Kidney epithelial cell (primary cell): ENCODE measurements at regions not wholly inside any gene's neighbourhood (a gene's known extent, or its start where the extent isn't known, plus 50 kb on each side); places are given as distances from the start of the nearest gene placed in this dataset.

Experiments
- DNase-seq: peaks from one replicate; pipeline ENCODE4 v3.0.0-alpha.2; 2010; ENCODE audit warnings: low read depth
- H3K27me3 ChIP-seq: 2 replicates; pipeline ENCODE4 v1.6.0; 2011; ENCODE audit warnings: low read length; ENCODE audit not compliant: control insufficient read depth, insufficient read depth
- H3K36me3 ChIP-seq: 2 replicates; pipeline ENCODE4 v1.5.1; 2011; ENCODE audit warnings: low read length; ENCODE audit not compliant: control insufficient read depth, insufficient read depth
- H3K4me3 ChIP-seq: 2 replicates; pipeline ENCODE4 v1.5.1; 2011; ENCODE audit warnings: low read depth, mild to moderate bottlenecking, control low read depth, low read length
- TF ChIP-seq, protein P1 (sequence below): IDR thresholded peaks from 2 replicates; pipeline ENCODE4 v1.5.1; 2011; ENCODE audit warnings: mild to moderate bottlenecking, moderate library complexity, low read length, control low read depth, inconsistent platforms; ENCODE audit not compliant: insufficient read depth, poor library complexity, severe bottlenecking

DNA sequence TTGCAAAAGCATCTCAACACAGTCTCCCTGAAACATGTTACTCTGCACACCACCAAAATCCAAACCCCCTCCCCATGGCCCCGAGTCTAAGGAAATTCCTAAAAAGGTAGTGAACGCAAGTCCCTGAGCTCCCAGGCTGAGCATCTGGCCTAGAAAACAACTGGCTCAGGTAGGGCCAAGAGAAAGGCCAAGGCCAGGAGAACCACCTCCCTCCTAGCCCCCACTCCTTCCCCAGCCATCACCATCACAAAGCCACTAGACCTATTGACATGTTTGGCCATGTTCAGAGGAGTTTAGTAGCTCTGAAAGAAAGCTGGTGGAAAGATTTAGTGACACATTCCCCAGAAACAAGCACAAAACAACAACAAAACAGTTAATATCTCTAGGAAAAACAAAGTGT, 220.0 kb upstream of the PSMD7 start:
- Histone ChIP-seq H3K4me3 (no peak overlapping the region), H3K27me3 (no peaks in the 10 kb centered on the region), H3K36me3 (no peaks in the 10 kb centered on the region)
- DNase-seq = no peak
- TF ChIP-seq, protein P1, sequence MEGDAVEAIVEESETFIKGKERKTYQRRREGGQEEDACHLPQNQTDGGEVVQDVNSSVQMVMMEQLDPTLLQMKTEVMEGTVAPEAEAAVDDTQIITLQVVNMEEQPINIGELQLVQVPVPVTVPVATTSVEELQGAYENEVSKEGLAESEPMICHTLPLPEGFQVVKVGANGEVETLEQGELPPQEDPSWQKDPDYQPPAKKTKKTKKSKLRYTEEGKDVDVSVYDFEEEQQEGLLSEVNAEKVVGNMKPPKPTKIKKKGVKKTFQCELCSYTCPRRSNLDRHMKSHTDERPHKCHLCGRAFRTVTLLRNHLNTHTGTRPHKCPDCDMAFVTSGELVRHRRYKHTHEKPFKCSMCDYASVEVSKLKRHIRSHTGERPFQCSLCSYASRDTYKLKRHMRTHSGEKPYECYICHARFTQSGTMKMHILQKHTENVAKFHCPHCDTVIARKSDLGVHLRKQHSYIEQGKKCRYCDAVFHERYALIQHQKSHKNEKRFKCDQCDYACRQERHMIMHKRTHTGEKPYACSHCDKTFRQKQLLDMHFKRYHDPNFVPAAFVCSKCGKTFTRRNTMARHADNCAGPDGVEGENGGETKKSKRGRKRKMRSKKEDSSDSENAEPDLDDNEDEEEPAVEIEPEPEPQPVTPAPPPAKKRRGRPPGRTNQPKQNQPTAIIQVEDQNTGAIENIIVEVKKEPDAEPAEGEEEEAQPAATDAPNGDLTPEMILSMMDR = no peak

DNA sequence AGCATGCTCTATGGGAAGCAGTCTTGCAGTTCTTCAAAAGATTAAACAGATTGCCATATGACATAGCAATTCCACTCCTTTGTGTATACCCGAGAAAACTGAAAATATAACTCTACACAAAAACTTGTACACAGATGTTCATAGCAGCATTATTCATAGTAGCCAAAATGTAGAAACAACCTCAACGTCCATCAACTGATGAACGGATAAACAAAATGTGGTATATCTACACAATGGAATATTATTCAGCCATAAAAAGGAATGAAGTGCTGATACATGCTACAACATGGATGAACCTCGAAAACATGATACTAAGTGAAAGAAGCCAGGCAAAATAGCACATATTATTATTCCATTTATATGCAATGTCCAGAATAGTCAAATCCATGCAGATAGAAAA, 221.2 kb upstream of the PSMD7 start:
- H3K27me3 ChIP-seq = no peaks in the 10 kb centered on the region
- no peak overlapping the region for H3K4me3 ChIP-seq
- H3K36me3 ChIP-seq = no peaks in the 10 kb centered on the region
- TF ChIP-seq, protein P1 = no peak
- DNase-seq = no peak

DNA sequence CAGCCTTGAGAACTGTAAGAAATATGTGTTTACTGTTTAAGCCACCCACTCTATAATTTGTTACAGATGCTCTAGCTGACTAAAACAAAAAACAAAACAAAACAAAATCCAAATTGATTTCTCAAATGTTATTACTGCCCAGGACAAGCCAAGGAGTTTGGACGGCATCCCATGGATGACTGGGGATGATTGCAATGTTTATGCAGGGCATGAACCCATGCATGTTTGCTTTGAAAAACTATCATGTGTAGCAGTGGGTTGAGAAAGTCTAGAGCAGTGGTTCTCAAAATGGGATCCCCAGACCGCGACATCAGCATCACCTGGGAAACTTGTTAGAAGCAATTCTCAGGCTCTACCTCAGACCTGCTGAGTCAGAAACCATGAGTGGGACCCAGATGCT, 223.2 kb upstream of the PSMD7 start:
- no peaks in the 10 kb centered on the region for H3K27me3 ChIP-seq
- no peak for DNase-seq
- no peaks in the 10 kb centered on the region for H3K36me3 ChIP-seq
- TF ChIP-seq, protein P1 = no peak
- no peak overlapping the region for H3K4me3 ChIP-seq

DNA sequence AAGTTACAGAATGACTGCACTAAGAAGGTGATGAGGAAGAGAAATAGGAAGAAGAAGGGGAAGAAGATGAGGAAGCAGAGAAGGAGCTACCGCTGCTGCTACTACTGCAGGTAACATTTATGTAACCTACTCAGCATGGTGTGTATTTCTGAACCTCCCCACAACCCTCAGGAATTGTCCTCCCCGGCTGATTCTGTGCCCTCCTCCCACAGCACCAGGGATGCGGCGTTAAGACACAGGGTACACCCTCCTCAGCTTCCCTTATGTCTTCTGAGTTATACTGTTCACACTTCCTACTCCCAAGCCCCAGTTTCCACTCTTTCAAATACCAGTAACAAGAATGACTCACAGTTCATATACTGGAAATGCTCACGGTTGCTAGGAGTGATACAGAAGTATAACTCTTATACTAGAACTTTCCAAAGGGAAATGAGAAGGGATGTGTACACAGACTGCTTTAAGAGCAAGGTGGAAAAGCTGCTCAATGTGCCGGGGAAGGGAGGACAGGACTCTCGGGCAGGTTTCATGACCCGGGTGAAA, 224.5 kb upstream of the PSMD7 start:
- DNase-seq = no peak
- Histone ChIP-seq H3K36me3 (no peaks in the 10 kb centered on the region), H3K4me3 (no peak overlapping the region), H3K27me3 (no peaks in the 10 kb centered on the region)
- TF ChIP-seq, protein P1 = no peak

DNA sequence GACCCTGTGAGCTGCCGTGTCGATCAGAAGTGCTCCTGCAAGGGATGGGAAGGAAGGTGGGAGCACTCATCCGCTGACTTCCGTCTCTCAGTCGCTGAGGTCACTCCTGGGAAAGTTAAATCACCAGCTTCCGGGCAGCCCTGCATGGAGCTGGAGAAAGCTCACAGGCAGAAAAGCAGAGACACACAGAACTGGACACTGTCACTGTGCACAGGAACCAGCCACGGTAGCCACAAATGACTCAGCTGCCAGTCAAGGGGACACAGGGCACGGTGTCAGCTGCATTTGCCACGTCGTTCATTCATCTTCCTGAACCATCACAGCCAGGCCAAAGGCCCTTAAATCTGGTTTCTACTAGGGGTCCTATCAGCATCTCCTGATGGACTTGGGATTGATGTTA, 226.4 kb upstream of the PSMD7 start:
- Histone ChIP-seq H3K36me3 (no peaks in the 10 kb centered on the region), H3K27me3 (no peaks in the 10 kb centered on the region), H3K4me3 (no peak overlapping the region)
- TF ChIP-seq, protein P1 = no peak
- no peak for DNase-seq

DNA sequence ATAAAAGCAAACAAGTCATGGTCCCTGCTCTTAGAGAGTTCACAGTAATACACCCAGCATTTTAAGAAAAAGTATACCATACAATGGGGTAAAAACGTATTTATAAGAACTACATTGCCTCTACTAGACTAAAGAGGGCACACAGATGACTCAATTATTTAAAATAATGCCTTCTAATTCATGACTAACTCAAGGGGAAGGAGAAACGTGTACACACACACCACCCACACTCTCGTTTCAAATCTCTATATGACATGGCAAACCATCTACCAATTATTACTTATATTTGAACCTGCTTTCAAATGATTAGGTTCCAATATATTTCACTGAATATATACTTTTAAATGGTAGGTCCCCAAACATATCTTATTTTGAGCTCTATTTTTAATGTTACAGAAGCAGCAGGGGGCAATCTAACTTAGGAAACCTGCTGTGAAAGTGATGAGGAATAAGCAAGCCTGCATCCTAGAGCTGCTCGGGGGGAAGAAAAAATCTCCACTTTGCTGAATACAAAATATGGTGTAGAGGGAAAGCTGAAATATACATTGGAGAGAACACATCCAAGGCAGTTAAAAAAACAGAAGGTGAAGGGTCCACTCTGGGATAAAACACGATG, 232.4 kb upstream of the PSMD7 start:
- H3K27me3 ChIP-seq = no peaks in the 10 kb centered on the region
- TF ChIP-seq, protein P1 = peak; percentile 2
- DNase-seq = no peak

More for the DNA sequence above, 232.4 kb upstream of the PSMD7 start:
- no peaks in the 10 kb centered on the region for H3K36me3 ChIP-seq
- no peak overlapping the region for H3K4me3 ChIP-seq
